Neural crest cell (in vitro differentiated cells): ENCODE measurements at regions not wholly inside any gene's neighbourhood (a gene's known extent, or its start where the extent isn't known, plus 50 kb on each side); places are given as distances from the start of the nearest gene placed in this dataset.
"Not testable (repeated sequence)": the region's sequence is repeated elsewhere in the genome, so short reads cannot be mapped to it uniquely, and the experiment has no call there.

Source experiments
- DNase-seq: peaks from one replicate; pipeline ENCODE4 v3.0.0; 2021; ENCODE audit warnings: low read depth, mixed read lengths, low spot score
- H3K27ac Mint-ChIP-seq: one replicate; pipeline ENCODE4 v1.8.0; 2021; ENCODE audit warnings: mild to moderate bottlenecking, mixed read lengths; ENCODE audit not compliant: unreplicated experiment
- H3K27me3 Mint-ChIP-seq: 2 replicates; pipeline ENCODE4 v1.8.0; 2021; ENCODE audit warnings: low read depth, mild to moderate bottlenecking, mixed read lengths
- H3K36me3 Mint-ChIP-seq: 2 replicates; pipeline ENCODE4 v1.8.0; 2021; ENCODE audit warnings: low read depth, mild to moderate bottlenecking, mixed read lengths
- H3K4me1 Mint-ChIP-seq: 2 replicates; pipeline ENCODE4 v1.8.0; 2021; ENCODE audit warnings: mixed read lengths
- H3K4me3 Mint-ChIP-seq: one replicate; pipeline ENCODE4 v1.8.0; 2021; ENCODE audit warnings: mild to moderate bottlenecking, mixed read lengths
- H3K9me3 Mint-ChIP-seq: 2 replicates; pipeline ENCODE4 v1.8.0; 2021; ENCODE audit warnings: mixed read lengths
- TF ChIP-seq, protein P1 (sequence below): fragments of 200-600 bp; sonication (generic); conservative IDR thresholded peaks from 2 replicates; pipeline ENCODE4 v1.5.0; 2021; ENCODE audit warnings: antibody characterized with exemption, mild to moderate bottlenecking

DNA sequence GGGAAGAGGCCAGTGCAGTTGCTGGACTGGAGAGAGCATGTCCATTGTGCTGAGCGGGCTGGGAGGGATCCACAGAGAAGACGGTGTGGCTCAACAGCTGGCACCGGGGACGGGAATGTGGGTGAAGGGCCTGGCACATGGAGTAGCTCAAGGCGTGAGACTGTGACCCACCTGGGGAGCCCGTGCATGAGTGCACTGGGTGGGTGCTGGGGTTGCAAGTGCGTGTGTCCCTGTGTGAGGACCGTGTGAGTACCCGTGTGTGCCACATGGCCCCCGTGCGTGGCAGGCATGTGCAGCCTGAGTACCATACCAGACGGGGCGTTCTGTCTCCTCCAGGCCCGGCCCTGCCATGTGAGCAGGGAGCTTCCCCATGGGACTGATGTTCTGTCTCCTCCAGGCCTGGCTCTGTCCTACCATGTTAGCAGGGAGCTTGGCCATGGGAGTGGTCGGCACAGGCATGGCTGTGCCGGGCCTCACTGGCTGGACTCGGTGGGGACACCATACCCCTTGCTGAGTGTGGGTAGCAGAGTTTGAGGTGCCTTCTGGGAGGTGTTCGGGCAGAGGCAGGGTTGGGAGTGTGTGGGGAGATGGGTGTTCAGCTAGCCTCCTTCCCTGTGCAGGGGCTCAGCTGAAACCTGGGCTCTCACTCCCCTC, 234.4 kb downstream of the TMEM121 start:
- no peak for DNase-seq

DNA sequence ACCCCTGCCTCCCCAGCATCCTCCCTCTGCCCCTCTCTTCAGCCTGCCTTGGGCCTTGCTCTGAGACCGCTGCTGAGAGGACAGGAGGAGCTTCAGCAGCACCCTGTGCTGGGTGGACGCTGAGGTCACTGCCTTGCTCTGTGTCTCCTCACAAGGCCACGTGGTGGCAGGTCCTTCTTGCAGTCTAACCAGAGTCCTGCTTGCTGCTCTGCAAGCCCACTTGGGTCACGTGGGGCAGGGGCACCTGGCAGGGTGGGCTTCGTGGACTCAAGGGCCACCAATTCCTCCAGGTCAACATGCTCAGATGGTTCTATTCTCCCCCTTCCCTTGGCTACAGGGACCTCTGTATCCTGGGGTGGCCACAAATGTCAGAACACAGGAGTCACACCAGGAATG, 235.0 kb downstream of the TMEM121 start:
- H3K4me3 Mint-ChIP-seq, H3K27ac Mint-ChIP-seq, H3K27me3 Mint-ChIP-seq, DNase-seq, H3K4me1 Mint-ChIP-seq: not testable (repeated sequence)
- H3K9me3 Mint-ChIP-seq: peaks cover 17% of the 10 kb centered on the region
- H3K36me3 Mint-ChIP-seq: peaks cover 12% of the 10 kb centered on the region

More for the DNA sequence above, 234.4 kb downstream of the TMEM121 start:
- TF ChIP-seq, protein P1, sequence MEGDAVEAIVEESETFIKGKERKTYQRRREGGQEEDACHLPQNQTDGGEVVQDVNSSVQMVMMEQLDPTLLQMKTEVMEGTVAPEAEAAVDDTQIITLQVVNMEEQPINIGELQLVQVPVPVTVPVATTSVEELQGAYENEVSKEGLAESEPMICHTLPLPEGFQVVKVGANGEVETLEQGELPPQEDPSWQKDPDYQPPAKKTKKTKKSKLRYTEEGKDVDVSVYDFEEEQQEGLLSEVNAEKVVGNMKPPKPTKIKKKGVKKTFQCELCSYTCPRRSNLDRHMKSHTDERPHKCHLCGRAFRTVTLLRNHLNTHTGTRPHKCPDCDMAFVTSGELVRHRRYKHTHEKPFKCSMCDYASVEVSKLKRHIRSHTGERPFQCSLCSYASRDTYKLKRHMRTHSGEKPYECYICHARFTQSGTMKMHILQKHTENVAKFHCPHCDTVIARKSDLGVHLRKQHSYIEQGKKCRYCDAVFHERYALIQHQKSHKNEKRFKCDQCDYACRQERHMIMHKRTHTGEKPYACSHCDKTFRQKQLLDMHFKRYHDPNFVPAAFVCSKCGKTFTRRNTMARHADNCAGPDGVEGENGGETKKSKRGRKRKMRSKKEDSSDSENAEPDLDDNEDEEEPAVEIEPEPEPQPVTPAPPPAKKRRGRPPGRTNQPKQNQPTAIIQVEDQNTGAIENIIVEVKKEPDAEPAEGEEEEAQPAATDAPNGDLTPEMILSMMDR: no peak
- Mint-ChIP-seq H3K9me3 (peaks cover 17% of the 10 kb centered on the region), H3K4me3 (no peak overlapping the region), H3K4me1 (no peaks in the 10 kb centered on the region), H3K36me3 (peaks cover 12% of the 10 kb centered on the region), H3K27me3 (no peaks in the 10 kb centered on the region), H3K27ac (no peak overlapping the region)

DNA sequence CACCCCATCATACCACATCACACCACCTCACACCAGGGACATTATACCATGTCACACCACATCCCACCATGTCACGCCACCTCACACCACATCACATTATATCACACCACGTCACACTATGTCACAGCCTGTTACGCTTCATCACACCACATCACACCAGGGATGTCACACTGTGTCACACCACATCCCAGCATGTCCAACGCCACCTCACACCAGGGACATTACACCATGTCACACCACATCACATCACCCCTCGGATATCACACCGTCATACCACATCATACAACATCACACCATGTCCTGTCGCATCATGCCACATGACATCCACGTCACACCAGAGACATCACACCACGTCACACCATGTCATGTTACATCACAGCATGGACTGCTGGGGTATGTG, 235.5 kb downstream of the TMEM121 start:
- no peaks in the 10 kb centered on the region for H3K27me3 Mint-ChIP-seq
- peaks cover 17% of the 10 kb centered on the region for H3K9me3 Mint-ChIP-seq
- H3K4me3 Mint-ChIP-seq: no peak overlapping the region
- TF ChIP-seq, protein P1: no peak
- no peak for DNase-seq
- H3K4me1 Mint-ChIP-seq: no peaks in the 10 kb centered on the region
- H3K27ac Mint-ChIP-seq: no peak overlapping the region
- peaks cover 12% of the 10 kb centered on the region for H3K36me3 Mint-ChIP-seq

DNA sequence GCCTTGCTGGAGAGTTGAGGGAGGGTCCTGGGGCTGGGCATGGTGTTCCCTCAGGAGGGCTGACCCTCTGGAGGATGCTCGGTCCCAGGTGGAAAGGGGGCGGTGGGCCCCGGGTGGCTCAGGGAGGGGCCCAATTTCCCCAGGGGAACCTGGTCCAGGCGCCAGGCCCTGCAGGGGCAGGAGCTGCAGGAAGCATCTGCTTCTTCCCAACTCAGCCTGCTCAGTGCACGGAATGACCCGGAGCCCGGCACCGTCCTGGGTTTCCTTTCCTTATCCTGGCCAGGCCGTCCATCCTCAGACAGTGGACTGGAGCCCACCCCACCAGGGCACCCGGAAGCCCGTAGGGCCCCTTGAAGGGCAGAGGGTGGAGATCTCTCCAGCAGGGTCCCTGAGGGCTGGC, 235.9 kb downstream of the TMEM121 start:
- Mint-ChIP-seq H3K9me3 (peaks cover 15% of the 10 kb centered on the region), H3K36me3 (peaks cover 12% of the 10 kb centered on the region)
- not testable (repeated sequence) for H3K27me3 Mint-ChIP-seq, H3K4me1 Mint-ChIP-seq, DNase-seq, H3K27ac Mint-ChIP-seq, H3K4me3 Mint-ChIP-seq

DNA sequence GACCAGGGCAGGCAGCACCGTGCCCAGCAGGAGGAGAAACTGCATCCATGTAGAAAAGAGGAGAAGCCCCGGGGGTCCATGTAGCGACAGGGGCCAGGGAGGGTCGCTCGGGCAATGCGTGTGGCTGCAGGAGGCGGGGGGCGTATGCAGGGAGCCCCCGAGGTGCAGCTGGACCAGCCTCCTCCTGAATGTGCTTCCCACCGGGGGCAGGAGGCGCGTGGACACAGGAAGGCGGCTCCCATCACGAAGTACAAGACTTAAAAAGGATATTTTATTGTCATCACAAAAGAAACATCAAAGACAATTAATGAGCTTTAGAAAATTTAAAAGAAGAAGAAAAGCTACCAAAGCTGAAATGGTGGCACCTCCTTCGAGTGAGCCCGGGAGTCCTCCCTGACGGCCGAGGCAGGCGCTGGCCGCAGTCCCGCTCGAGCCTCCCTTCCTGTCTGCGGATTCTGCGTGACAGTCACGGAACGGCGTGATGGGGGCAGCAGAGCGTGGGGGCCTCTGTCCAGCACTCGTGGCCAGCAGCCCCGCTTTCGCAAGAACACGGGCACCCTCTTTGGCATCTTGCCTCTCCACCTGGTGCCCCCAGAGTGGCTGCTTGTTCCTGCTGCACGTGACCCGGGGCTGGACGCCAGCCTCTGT, 238.0 kb downstream of the TMEM121 start:
- DNase-seq, H3K4me3 Mint-ChIP-seq, H3K36me3 Mint-ChIP-seq, H3K27ac Mint-ChIP-seq, H3K27me3 Mint-ChIP-seq, H3K4me1 Mint-ChIP-seq: not testable (repeated sequence)
- peaks cover 11% of the 10 kb centered on the region for H3K9me3 Mint-ChIP-seq

DNA sequence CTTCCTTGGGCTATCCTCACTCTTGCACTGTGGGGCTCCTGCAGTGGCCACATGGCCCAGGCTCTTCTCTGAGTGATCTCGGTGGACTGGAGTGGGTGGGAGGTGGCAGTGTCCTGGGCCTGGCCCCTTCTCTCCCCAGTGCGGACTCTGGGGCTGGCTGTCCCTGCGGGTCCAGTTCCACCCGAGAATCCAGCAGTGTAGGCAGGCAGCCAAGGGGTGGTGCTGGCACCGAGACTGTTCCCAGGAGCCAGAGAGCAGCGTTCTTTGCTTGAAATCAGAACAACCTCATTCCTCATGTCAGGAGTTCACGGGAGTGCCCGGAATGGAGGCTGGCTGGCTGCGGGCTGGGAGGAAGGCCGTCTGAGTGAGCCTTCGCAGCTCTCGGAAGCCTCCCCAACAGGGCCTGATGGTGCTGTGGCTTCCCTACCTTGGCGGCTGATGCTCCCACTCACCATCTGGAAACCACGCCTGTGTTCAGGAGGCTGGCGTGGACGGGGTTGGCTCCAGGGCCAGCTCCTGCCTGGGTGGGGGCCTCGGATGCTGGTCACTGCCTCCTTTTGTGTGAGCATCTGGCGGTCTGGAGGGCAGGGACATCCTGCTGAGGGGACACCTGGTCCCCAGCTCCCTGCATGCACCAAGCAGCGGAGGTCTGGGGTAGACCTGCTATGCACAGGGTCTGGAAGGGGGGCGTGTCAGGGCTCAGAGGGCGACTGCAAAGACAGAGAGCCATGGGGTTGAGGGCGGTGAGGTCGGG, 238.9 kb downstream of the TMEM121 start:
- not testable (repeated sequence) for H3K4me1 Mint-ChIP-seq, H3K27me3 Mint-ChIP-seq, DNase-seq, H3K9me3 Mint-ChIP-seq, H3K36me3 Mint-ChIP-seq, H3K27ac Mint-ChIP-seq, H3K4me3 Mint-ChIP-seq

DNA sequence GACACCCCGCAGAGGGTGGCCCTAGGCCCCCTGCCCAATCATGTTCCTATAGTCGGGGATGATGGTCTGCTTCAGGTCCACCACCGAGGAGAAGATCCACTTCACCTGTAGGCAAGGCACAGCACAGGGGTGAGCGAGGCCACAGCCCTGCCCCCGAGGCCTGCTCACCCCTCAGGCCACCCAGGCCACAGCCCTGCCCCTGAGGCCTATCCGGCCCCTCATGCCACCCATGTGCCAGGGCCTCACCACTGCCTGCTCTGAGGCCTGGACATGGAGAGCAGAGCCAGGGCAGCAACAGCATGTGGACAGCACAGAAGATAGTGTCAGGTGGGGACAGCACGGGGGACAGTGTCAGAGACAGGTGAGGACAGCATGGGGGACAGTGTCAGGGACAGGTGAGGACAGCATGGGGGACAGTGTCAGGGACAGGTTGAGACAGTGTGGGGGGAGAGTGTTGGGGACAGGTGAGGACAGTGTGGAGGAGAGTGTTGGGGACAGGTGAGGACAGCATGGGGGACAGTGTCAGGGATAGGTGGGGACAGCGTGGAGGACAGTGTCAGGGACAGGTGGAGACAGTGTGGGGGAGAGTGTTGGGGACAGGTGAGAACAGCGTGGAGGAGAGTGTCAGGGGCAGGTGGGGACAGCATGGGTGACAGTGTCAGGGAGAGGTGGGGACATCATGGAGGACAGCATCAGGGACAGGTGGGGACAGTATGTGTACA, 239.7 kb downstream of the TMEM121 start:
- H3K27ac Mint-ChIP-seq: no peak overlapping the region
- no peaks in the 10 kb centered on the region for H3K27me3 Mint-ChIP-seq
- no peak overlapping the region for H3K4me3 Mint-ChIP-seq

More for the DNA sequence above, 239.7 kb downstream of the TMEM121 start:
- H3K9me3 Mint-ChIP-seq: peaks cover 5% of the 10 kb centered on the region
- peaks cover 5% of the 10 kb centered on the region for H3K36me3 Mint-ChIP-seq
- DNase-seq: no peak
- TF ChIP-seq, protein P1: no peak
- no peaks in the 10 kb centered on the region for H3K4me1 Mint-ChIP-seq
